Body of pancreas (tissue), 4 donors: ENCODE measurements at regions not wholly inside any gene's neighbourhood (a gene's known extent, or its start where the extent isn't known, plus 50 kb on each side); places are given as distances from the start of the nearest gene placed in this dataset.

Experiments used
- ATAC-seq: fragments of 150-250 bp; one replicate; pipeline ENCODE4 v1.9.1; 2016
- DNase-seq, 4 donors: peaks; one replicate each; pipeline ENCODE4 v3.0.0-alpha.2; 2019
- H3K27ac ChIP-seq, 4 donors: fragments of 200-600 bp; sonication (generic); 1 replicate in 3 of 4; 2 replicates in 1 of 4; pipeline versions ENCODE4 v1.5.1 to v1.6.1; 2016 to 2019; ENCODE audit warnings: mild to moderate bottlenecking in 1 of 4, mixed read lengths in 1 of 4, moderate library complexity in 1 of 4
- H3K27me3 ChIP-seq, 2 donors: fragments of 200-600 bp; sonication (generic); one replicate each; pipeline ENCODE4 v1.6.0; 2016; ENCODE audit warnings: mild to moderate bottlenecking in 1 of 2
- H3K36me3 ChIP-seq, 2 donors: fragments of 200-600 bp; sonication (generic); replicated peaks in 1 of 2; 2 replicates each; pipeline ENCODE4 v1.5.1; 2016; ENCODE audit warnings: low read depth in 2 of 2; ENCODE audit not compliant: insufficient read depth in 1 of 2
- H3K4me1 ChIP-seq: fragments of 200-600 bp; sonication (generic); one replicate; pipeline ENCODE4 v1.6.0; 2016
- H3K4me3 ChIP-seq, 2 donors: fragments of 200-600 bp; sonication (generic); 1 replicate in 1 of 2; 2 replicates in 1 of 2; pipeline ENCODE4 v1.5.1; 2016 to 2019
- H3K9me3 ChIP-seq, 3 donors: fragments of 200-600 bp; sonication (generic); 1 replicate in 2 of 3; 2 replicates in 1 of 3; pipeline ENCODE4 v1.5.1; 2016
- CTCF ChIP-seq, 7 experiments: fragments of 450-650 bp in 4 of 7; fragments of 200-600 bp in 3 of 7; sonication (generic) in 3 of 7; IDR thresholded peaks; one replicate each; pipeline ENCODE4 v1.5.1; 2016 to 2019; ENCODE audit warnings: antibody characterized with exemption in 7 of 7
- POLR2A ChIP-seq, 3 donors: fragments of 450-650 bp; IDR thresholded peaks; one replicate each; pipeline ENCODE4 v1.6.1; 2016; ENCODE audit warnings: antibody characterized with exemption in 3 of 3, mild to moderate bottlenecking in 2 of 3
- WGBS, 2 donors: methylation state at CpG; one replicate each; pipeline ENCODE4 v1.1.5; 2017; 5-methylcytosine and 5-hydroxymethylcytosine counted together
- intact Hi-C: fragments of 100-400 bp; cut with DNase I; formaldehyde crosslinking; loops from one replicate; pipeline ENCODE4 v1.15.1; 2023

GRCh38 chr5:133739181-133739780 is 126.9 kb upstream of the FSTL4 start:
- intact Hi-C loops: no loop called here
- TF ChIP-seq POLR2A (IDR thresholded peaks at IDR 0.05) (no peak), CTCF (IDR thresholded peaks at IDR 0.05) (no peak)
- no peak overlapping the region for H3K4me3 ChIP-seq
- no peaks in the 10 kb centered on the region for H3K4me1 ChIP-seq
- 76 to 79% methylated on average over 10 of the region's 10 CpGs for WGBS, 2 donors
- no peaks in the 10 kb centered on the region for H3K36me3 ChIP-seq
- no peaks in the 10 kb centered on the region for H3K27me3 ChIP-seq
- no peak overlapping the region for H3K27ac ChIP-seq
- no peak for DNase-seq
- H3K9me3 ChIP-seq: no peaks in the 10 kb centered on the region
- no peak for ATAC-seq

- intact Hi-C loops: no loop called here
- ATAC-seq (no peak), DNase-seq (no peak)
- no peak overlapping the region for H3K4me3 ChIP-seq
- H3K27ac ChIP-seq: no peak overlapping the region
- no peaks in the 10 kb centered on the region for H3K4me1 ChIP-seq
- H3K9me3 ChIP-seq: no peaks in the 10 kb centered on the region
- 52 to 62% methylated on average over 2 to 4 of the region's 4 CpGs for WGBS, 2 donors
- TF ChIP-seq CTCF (IDR thresholded peaks at IDR 0.05): no peak
- TF ChIP-seq POLR2A (IDR thresholded peaks at IDR 0.05): no peak
- H3K36me3 ChIP-seq: no peaks in the 10 kb centered on the region
- H3K27me3 ChIP-seq: no peaks in the 10 kb centered on the region
Measured at GRCh38 chr5:133738271-133738670, 125.9 kb upstream of the FSTL4 start.

DNA sequence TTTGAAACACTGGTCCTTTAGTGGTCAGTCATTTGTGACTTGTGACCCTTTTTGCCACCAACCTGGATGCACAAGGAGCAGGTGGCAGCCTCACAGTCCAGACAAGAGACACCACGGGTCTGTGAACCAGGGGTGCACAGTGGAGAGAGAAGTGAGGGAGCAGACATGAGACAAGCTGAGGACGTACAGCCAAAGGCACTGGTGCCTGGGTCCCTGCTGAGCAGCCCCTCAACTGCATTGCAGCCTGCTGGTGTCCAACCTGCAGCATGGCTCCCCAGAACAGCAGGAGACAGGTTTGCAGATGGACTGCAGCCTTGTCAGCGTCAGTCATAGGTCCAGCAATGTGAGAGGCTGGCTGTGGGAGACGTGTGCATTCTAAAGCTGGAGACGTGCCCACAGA is 124.2 kb upstream of the FSTL4 start:
- Histone ChIP-seq H3K36me3 (no peaks in the 10 kb centered on the region), H3K4me3 (no peak overlapping the region), H3K4me1 (no peaks in the 10 kb centered on the region), H3K9me3 (no peaks in the 10 kb centered on the region), H3K27me3 (no peaks in the 10 kb centered on the region), H3K27ac (no peak overlapping the region)
- no peak for ATAC-seq
- WGBS, 2 donors: 43 to 46% methylated on average over 5 of the region's 5 CpGs
- DNase-seq: no peak
- intact Hi-C loops: no loop called here
- TF ChIP-seq POLR2A (IDR thresholded peaks at IDR 0.05) (no peak), CTCF (IDR thresholded peaks at IDR 0.05) (no peak)

- Histone ChIP-seq H3K4me3 (no peak overlapping the region), H3K36me3 (no peaks in the 10 kb centered on the region), H3K27ac (no peak overlapping the region), H3K27me3 (no peaks in the 10 kb centered on the region), H3K9me3 (no peaks in the 10 kb centered on the region), H3K4me1 (no peaks in the 10 kb centered on the region)
- WGBS, 2 donors: 62 to 75% methylated on average over 9 of the region's 9 CpGs
- TF ChIP-seq POLR2A (IDR thresholded peaks at IDR 0.05): no peak
- TF ChIP-seq CTCF (IDR thresholded peaks at IDR 0.05): no peak
- ATAC-seq: no peak
- intact Hi-C loops: no loop called here
- DNase-seq: no peak
Measured at GRCh38 chr5:133735346-133735745, 123.0 kb upstream of the FSTL4 start.

GRCh38 chr5:133734916-133735315 is 122.6 kb upstream of the FSTL4 start:
- no peak overlapping the region for H3K4me3 ChIP-seq
- TF ChIP-seq POLR2A (IDR thresholded peaks at IDR 0.05): no peak
- no peak for TF ChIP-seq CTCF (IDR thresholded peaks at IDR 0.05)
- H3K27ac ChIP-seq: no peak overlapping the region
- no peaks in the 10 kb centered on the region for H3K36me3 ChIP-seq
- intact Hi-C loops: no loop called here
- 66 to 72% methylated on average over 8 of the region's 8 CpGs for WGBS, 2 donors
- ATAC-seq: no peak
- no peak for DNase-seq
- no peaks in the 10 kb centered on the region for H3K9me3 ChIP-seq
- H3K4me1 ChIP-seq: no peaks in the 10 kb centered on the region
- H3K27me3 ChIP-seq: no peaks in the 10 kb centered on the region
